GM18870 (cell line): ENCODE measurements at regions not wholly inside any gene's neighbourhood (a gene's known extent, or its start where the extent isn't known, plus 50 kb on each side); places are given as distances from the start of the nearest gene placed in this dataset.

ENCODE experiments used
- ATAC-seq: cut with Tn5 transposase; IDR thresholded peaks from one replicate; pipeline ENCODE4 v1.9.1; 2021; ENCODE audit warnings: moderate library complexity; ENCODE audit not compliant: unreplicated experiment

DNA sequence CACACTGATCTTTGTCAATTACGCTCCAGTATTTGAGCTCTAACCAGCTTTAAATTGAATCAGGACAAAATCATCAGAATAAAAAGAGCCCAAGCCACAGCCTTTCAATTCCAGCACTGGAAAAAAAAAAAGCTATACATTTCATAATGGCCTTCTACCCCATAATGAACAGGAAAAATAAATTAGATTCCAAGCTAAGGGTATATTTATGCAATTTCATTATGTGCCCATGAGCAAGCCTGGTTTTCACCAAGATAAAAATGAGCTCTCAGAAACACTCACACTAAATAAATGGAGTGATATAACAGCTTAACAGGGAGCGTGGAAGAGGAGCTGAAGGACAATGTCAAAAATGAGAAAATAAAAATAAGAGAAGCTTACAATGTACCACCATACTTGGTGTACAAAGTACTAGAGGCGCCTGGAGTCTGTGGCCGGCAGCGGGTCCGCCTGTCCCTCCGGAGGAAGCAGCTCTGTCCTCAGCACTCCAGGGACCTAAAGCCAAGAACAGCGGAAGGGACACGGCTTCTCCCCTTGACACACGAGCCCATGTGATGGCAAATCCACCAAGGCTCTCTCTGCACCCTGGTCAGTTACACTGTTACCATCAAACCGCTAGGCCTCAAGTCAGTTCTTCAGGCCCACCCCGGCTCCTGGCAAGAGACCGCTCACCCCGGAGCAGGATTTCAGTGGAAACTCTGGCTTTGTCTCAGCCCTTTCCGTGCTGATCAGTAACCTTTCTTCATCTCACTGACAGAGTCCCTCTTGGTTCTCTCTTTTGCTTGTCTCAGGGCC, 69.6 kb downstream of the RBFOX3 start:
- no peak for ATAC-seq

DNA sequence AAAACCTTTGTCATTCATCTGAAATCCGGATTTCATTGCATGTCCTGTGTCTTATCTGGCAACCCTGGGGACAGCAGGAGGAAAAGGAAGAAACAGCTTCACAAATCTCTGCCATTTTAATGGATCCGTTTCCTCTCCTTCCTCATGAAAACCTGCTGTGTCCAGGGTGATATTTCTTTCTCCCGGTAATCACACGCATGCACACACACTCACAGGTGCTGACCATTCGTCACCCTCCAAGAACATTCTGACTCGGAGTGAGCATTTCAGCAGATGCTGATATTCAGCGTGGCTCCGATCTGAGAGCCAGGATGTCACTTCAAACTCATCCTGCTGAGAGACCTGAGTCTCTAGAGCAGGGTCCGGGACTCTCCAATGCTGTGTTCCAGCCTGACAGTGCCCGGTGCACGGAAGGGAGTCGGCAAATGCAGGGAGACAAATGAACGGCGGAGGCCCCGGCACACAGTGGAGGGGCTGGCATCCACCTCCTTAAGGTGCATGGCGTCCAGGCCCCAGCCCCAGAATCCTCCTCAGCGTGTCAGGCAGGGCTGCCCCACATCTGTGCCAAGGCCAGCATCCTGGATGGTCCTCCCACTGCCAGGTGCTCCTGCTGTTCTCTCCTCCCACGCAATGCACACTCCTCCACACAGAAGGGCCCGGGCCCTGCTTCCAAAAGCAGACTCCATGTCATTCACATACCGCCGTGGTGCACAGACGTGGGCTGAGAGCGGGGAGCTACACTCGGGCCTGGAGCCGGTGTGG, 70.7 kb downstream of the RBFOX3 start:
- ATAC-seq: no peak

DNA sequence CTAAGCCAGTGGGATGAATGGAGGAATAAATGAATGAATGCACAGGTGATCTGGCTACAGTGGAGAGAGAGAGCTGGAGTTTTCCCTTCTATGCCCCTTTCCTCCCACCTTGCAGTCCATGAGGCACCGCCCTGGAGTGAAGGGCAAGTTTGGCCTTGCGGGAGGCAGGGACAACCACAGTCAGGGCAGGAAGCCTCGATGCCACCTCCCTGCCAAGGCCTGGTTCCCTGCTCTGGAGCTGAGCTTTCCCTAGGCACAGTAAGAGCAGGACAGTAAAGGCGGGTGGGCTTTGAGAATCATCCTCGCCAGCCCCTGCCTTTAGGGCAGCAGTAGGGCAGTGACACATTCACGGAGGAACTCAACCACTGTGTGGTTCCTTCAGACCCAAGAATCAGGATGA, 72.6 kb downstream of the RBFOX3 start:
- ATAC-seq: no peak

DNA sequence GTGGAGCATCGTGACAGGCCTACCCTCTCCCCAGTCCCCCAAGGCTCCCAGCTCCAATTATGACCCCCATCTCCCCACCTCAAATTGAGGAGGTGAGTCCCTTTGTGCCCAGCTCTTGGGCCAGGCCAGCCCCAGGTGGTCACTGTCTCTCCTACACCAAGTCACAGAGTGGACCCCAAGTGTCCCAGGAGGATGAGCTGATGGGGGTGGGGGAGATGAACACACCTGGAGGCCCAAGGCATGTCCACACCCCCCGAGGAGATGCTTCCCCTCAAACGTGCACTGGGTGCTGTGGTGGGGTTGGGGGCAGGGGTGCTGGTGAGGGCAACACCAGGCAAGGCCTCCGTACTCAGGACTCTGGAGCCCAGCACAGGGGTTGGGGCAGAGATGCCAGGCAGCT, 73.2 kb downstream of the RBFOX3 start:
- no peak for ATAC-seq

DNA sequence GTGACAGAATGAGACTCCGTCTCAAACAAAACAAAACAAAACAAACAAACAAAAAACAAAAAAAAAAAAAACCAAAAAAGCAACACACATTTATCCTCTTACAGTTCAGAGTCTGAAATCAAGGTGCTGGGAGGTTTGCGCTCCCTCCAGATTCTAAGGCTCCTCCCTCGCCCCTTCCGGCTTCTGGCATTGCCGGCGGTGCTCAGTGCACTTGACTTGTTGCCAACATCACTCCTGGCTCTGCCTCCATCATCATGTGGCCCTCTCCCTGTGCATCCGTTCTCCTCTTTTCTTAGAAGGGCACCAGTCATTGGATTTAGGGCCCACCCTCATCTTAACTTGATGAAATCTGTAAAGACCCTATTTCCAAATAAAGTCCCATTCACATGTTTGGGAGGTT, 73.8 kb downstream of the RBFOX3 start:
- no peak for ATAC-seq

DNA sequence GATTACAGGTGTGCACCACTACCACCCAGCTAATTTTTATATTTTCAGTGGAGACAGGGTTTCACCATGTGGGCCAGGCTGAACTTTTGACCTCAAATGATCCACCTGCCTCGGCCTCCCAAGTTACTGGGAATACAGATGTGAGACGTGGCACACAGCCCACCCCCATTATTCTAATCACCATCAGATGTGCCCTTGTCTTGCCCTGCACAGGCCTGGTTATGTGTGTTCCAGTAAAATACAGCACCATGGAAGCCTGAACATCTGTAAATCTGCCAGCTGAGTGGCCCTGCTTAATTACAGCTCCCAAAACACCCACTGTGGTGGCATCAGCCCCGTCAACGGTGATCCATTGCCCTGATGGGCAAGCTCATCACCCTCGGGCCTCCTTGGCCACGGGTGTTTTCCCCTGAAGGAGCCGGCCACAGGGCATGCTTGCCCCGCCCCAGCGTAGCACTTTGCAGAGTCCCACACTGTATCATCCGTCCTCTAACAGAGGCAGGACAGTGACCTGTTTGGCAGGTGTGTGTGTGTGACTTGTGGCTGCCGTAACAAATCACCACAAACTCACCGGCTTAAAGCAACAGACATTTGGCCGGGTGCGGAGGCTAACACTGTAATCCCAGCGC, 74.5 kb downstream of the RBFOX3 start:
- ATAC-seq: no peak

DNA sequence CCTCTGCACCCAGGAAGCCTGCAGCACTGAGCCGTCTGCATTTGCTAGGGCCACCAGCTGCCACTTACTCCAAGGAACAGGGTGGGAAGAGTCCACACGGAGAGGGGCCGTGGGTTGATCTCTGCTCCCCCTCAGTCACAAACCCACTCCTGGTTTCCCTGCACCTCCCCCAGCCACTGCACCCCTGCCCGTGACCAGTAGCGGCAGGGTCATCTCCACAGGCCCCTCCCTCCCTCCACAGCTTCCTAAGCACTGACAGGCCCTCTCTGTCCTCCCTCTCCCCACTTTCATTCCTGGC, 75.2 kb downstream of the RBFOX3 start:
- ATAC-seq: no peak

DNA sequence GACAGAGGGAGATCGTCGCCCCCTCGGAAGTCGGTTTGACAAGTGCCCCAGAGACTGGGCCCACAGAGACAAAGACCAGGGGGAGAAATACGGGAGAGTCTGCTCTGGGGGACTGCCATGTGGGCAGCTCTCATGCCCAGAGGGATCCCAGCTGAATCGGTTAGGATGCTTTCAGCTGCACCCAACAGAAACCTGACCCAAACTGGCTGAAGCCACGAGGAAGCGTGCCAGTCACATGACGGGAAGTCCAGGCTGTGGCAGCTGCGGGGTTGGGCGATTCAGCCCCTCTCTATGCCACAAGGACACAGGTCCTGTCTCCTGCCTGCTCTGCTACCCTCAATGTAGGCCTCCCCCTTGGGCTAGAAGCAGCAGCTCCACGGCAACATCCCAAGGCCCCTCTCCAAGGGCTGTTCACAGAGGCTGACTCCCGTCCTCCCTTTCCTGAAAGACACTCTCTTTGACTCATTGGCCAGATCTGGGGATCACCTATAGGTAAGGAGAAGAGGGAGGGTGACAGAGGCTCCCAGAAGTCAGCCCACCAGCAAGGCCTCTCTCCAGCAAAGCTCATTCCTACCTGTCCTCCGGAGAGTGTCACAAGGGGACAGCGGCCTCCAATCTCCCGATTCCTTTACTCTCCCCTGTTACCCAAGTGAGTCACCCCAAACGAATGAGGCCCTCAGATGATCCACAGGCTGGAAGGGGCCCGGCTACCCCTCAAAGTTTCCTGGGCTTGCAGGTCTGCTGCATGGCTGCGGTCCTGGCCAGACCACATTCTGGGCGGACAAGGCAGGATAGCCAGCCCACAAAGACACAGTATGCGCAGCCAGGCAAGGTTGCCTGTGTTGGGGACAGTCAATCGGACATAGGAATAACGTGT, 75.8 kb downstream of the RBFOX3 start:
- ATAC-seq: no peak

DNA sequence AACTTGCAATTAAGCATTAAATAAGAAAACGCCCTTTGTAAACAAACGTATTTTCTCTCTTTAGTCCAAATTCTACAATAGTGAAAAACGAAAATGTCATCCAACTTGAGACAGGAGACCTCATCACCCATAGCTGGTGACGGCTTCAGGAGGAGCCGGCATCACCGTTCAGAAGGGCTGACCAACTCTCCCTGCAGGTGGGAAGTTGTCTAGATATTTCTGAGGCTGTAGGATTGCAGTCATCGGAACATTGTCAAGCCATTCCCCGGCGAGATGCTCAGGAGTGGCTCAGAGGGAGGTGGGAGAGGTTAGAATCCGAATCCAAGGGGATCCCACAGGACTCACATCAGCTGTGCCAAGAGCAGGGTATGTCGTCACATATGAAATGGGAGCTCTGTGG, 76.7 kb downstream of the RBFOX3 start:
- no peak for ATAC-seq

DNA sequence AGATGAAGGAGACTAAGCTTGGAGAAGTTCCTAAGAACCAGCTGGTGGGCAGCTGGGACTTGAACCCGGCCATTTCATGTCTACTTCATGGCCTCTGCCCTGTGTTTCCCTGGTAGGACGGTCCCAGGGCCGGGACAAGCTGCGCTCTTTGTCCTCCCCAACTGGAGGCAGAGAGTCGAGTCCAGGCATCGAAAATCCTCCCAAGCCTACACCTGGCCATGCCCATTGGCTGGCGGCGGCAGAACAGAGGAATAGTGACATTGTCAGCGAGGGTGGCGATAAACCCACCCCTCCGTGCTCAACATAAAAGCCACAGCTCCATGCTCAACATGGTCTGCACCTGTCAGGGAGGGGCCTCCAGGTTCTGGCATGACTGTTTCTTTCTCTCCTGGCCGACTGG, 77.7 kb downstream of the RBFOX3 start:
- no peak for ATAC-seq

DNA sequence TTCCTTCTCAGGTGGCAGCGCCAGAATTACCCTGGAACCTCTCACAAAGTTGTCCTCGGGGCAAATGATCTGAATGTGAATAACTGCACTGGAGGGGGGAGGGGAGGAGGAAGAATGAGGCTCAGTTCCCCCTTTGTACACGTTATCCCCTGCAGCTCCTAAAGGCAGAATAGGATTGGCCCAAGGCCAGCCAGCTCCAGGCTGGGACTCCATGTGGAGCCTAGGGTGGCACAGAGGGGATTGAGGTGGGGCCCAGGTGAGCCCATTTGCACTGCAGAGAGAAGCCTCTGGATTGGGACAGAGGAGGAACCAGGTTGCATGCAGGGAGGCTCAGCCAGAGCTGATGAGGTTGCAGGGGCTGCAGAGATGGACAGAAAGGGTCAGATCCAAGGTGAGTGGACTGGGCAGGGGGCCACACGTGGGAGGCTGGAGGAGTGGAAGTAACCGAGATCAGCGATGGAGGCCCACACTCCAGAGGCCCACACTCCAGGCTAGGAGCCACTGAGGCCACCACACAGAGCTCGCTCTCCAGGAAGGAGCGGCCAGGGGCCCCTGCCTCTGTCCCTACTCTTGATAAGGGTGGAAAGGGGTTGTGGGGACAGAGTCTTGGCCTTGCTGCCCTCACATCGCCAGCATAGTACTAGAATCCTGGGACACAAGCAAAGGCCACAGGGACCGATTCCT, 78.6 kb downstream of the RBFOX3 start:
- ATAC-seq: no peak

DNA sequence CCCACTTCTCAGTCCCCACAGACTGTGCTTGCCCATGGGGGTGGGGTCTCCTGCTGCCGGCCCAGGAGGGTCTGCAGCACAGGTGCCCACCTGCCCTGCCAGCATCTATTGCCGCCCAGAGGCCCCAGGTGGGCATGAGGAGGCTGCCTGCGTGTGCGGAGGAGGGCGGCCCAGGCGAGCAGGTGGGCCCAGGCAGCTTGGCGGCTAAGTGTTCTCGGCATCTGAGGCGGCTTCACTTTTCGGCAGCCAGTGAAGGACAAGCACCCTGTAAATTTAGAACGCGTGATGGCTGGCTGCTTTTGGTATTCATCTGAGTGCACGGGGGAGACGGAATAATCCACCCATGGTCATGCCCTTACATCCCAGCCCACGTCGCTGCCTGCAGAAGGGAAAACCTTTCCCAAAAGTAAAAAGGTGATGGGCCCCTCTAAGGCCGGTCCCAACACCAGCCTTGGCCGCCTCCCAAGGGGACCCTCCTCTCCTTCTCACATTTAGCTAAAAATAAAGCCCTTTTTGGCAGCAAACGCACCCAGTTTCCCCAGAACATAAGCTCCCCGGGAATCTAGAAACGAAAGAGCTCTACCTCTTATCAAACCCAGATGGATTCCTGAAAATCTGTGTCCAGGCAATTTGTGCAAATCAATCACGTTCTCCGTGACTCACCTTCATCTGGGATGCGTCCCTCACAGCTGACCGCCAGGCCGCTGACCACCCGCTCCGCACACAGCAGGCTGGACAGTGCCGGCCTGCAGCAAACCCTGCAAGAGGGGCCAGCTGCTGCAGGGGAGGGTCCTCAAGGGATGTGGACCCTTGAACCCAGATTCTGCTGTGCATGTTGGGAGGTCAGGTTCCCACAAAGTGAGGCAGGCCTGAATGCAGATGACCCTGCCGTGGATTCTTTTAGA, 79.4 kb downstream of the RBFOX3 start:
- ATAC-seq: no peak

DNA sequence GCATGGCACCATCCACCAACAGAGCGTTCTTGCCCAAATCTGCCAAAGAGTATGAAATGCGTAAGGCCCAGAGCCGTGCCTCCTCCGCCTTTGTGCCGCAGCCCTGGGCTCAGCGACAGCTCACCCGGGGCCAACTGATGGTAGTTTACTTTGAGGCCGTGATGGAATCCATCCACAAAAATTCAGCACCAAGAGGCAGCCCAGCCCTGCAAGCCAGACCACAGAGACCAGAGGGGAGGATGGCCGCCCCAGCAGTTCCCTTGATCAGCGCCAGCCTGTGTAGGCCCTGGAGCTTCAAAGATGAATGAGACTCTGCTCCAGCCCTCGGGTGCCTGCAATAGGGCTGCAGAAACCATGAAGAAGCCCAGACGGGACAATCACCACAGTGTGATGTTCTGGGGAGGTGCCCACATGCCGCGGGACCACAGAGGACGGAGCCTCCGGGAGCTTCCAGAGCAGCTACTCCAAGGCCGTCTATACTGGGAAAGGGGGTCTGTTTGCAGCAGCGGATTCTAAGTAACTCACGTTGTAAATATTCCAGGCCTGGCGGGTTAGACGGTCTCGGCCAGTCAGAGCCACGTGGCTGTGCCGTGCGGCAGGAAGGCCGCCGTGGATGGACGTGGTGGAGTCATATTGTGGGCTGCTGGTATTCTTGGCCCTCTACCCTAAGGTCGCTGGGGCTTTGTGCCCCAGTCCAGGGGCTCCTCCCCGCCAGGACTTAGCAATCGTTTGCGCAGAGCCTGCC, 80.3 kb downstream of the RBFOX3 start:
- ATAC-seq: no peak

DNA sequence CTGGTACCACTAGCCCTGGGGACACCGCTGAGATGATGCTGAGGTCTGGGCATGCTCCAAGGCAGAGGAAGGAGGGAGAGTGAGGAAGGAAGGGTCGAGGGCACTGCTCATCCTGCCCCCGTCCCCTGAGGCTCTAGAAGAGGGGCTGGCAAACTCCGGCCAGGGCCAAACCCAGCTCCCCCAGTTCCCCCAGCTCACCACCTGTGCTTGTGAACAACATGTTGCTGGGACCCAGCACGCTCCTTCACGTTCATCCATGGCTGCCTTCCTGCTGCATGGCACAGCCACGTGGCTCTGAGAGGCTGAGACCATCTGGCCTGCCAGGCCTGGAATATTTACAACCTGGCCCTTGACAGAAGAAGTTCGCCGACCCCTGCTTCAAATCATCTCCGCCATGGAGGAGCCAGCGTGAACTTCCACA, 81.2 kb downstream of the RBFOX3 start:
- no peak for ATAC-seq

DNA sequence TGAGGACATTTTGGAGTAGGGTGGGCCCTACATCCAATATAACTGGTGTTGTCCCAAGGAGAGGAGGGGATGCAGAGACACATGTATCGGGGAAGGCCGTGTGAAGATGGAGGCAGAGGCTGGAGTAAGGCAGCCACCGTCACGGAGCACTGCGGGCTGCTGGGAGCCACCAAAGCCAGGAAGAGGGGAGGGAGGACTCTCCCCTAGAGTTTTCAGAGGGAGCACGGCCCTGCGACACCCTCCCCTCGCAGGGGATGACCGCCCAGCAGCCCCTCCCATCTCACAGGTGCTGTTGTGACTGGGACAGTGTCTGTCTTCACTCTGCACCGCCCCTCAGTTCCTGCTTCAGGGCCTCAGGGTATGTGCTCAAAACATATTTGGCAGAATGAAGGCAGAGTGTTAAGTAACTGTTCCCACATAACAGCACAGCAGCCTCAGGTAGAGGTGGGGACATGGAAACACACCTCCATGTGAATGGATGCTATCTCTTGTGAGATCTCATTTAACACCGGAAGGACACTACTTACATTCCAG, 82.2 kb downstream of the RBFOX3 start:
- ATAC-seq: no peak

DNA sequence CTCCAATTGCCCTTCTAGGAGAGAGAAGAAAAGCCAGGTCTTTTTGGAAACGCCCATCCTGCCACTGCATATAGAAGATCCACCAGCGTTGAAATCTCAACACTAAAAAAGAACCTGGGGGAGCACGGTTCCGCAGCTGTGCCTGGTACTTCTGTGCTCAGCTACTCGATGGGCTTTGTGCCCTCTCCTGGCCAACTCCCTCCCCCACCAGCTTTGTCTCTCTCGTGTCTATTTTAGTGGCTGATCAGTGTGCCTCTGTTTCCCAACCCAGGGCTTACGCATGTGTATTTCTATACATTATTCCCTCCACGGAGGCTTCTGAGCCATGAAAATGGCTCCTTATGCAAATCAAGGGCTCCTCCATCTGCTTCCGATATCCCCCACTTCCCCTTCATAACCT, 83.5 kb downstream of the RBFOX3 start:
- ATAC-seq: no peak

DNA sequence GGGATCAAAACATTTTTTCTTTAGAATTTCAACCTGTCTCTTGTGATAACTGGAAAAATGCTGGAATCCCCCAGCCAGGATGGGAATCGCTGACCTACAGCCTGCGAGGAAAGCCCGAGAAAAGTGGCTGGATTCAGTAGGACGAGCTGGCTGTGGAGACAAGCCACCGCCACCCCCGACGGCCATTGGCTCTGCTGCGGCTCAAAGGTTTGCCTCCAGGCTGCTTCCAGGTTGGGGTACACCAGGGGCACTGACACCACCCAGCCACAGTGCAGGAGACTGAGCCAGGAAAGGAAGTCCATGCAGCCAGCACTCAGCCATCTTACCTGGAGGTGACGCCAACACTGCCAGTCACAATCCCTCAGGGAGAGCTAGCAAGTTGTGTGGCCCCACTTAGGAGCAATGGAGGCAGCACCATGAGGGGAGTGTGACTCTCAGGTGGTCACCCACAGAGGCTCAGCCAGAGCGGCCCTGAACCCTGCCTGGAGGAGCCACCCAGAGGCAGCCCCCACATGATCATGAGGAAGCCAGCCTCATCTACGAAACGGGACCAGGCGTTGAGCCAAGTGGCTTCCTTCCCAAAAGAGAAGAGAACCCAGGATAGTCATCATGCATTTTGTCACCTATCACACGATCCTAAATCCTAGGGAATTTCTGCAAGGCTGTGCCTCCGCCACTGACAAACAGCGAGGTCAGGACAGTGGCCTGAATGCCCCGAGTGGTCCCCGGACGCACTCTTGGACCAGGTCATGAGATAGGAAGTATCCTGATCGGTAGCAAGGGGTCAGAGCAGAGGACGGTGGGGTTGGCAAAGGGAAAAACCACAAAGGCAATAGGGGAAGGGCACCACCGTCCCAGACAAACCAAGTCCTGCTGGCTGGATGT, 84.8 kb downstream of the RBFOX3 start:
- ATAC-seq: no peak
